Right atrium auricular region (tissue), 2 donors: ENCODE measurements at regions not wholly inside any gene's neighbourhood (a gene's known extent, or its start where the extent isn't known, plus 50 kb on each side); places are given as distances from the start of the nearest gene placed in this dataset.

Experiments used
- DNase-seq: peaks from one replicate; pipeline ENCODE4 v3.0.0-alpha.2; 2019; ENCODE audit warnings: low spot score
- H3K27ac ChIP-seq, 2 donors: fragments of 200-600 bp; sonication (generic); 1 replicate in 1 of 2; 2 replicates in 1 of 2; pipeline ENCODE4 v1.5.1; 2016 to 2019
- H3K27me3 ChIP-seq, 2 donors: fragments of 200-600 bp; sonication (generic); one replicate each; pipeline versions ENCODE4 v1.5.1 to v1.6.0; 2017 to 2019
- H3K36me3 ChIP-seq: fragments of 200-600 bp; sonication (generic); one replicate; pipeline ENCODE4 v1.5.1; 2016
- H3K4me1 ChIP-seq, 2 donors: fragments of 200-600 bp; sonication (generic); one replicate each; pipeline versions ENCODE4 v1.5.1 to v1.6.0; 2017 to 2019
- H3K4me3 ChIP-seq, 2 donors: fragments of 200-600 bp; sonication (generic); 1 replicate in 1 of 2; 2 replicates in 1 of 2; pipeline ENCODE4 v1.5.1; 2017 to 2019; ENCODE audit warnings: mild to moderate bottlenecking in 1 of 2, moderate library complexity in 1 of 2
- H3K9me3 ChIP-seq, 2 donors: fragments of 200-600 bp; sonication (generic); one replicate each; pipeline ENCODE4 v1.5.1; 2019
- CTCF ChIP-seq, 2 donors: fragments of 200-600 bp; sonication (generic); IDR thresholded peaks; one replicate each; pipeline ENCODE4 v1.5.1; 2019; ENCODE audit warnings: antibody characterized with exemption in 2 of 2

- Histone ChIP-seq H3K9me3 (no peaks in the 10 kb centered on the region), H3K4me1 (no peaks in the 10 kb centered on the region), H3K36me3 (no peaks in the 10 kb centered on the region), H3K4me3 (no peak overlapping the region), H3K27me3 (no peaks in the 10 kb centered on the region), H3K27ac (no peak overlapping the region)
- DNase-seq, result no peak
- no peak for TF ChIP-seq CTCF (IDR thresholded peaks at IDR 0.05)
These were observed 871.3 kb upstream of the CDH8 start for GRCh38 chr16:62907562-62907961.

GRCh38 chr16:62903961-62904502 lies 867.8 kb upstream of the CDH8 start:
- H3K4me1 ChIP-seq, result no peaks in the 10 kb centered on the region
- no peaks in the 10 kb centered on the region for H3K27me3 ChIP-seq
- H3K4me3 ChIP-seq, result no peak overlapping the region
- H3K9me3 ChIP-seq, result no peaks in the 10 kb centered on the region
- no peaks in the 10 kb centered on the region for H3K36me3 ChIP-seq
- no peak for TF ChIP-seq CTCF (IDR thresholded peaks at IDR 0.05)
- no peak overlapping the region for H3K27ac ChIP-seq
- no peak for DNase-seq

GRCh38 chr16:62899737-62900136 lies 863.5 kb upstream of the CDH8 start:
- Histone ChIP-seq H3K4me1 (no peaks in the 10 kb centered on the region), H3K27ac (no peak overlapping the region), H3K36me3 (no peaks in the 10 kb centered on the region), H3K9me3 (no peaks in the 10 kb centered on the region), H3K4me3 (no peak overlapping the region), H3K27me3 (no peaks in the 10 kb centered on the region)
- TF ChIP-seq CTCF (IDR thresholded peaks at IDR 0.05), result no peak
- no peak for DNase-seq

GRCh38 chr16:62889097-62889496 lies 852.9 kb upstream of the CDH8 start:
- Histone ChIP-seq H3K36me3 (no peaks in the 10 kb centered on the region), H3K4me3 (no peak overlapping the region), H3K27ac (no peak overlapping the region), H3K9me3 (peaks cover 4 to 14% of the 10 kb centered on the region in 2 donors), H3K4me1 (no peaks in the 10 kb centered on the region), H3K27me3 (no peaks in the 10 kb centered on the region)
- no peak for TF ChIP-seq CTCF (IDR thresholded peaks at IDR 0.05)
- no peak for DNase-seq

GRCh38 chr16:62883509-62883908 lies 847.3 kb upstream of the CDH8 start:
- no peaks in the 10 kb centered on the region for H3K27me3 ChIP-seq

More at GRCh38 chr16:62883509-62883908, 847.3 kb upstream of the CDH8 start:
- no peaks in the 10 kb centered on the region for H3K4me1 ChIP-seq
- TF ChIP-seq CTCF (IDR thresholded peaks at IDR 0.05), result no peak
- no peak overlapping the region for H3K27ac ChIP-seq
- no peaks in the 10 kb centered on the region for H3K36me3 ChIP-seq
- H3K9me3 ChIP-seq, result peaks cover 0 to 4% of the 10 kb centered on the region in 2 donors
- DNase-seq, result no peak
- H3K4me3 ChIP-seq, result no peak overlapping the region
